H9 (cell line): ENCODE measurements at regions not wholly inside any gene's neighbourhood (a gene's known extent, or its start where the extent isn't known, plus 50 kb on each side); places are given as distances from the start of the nearest gene placed in this dataset.

Source experiments
- DNase-seq: peaks from one replicate; pipeline ENCODE4 v3.0.0-alpha.2; 2017
- H2AFZ ChIP-seq: one replicate; pipeline ENCODE4 v1.6.1; 2013; ENCODE audit warnings: mild to moderate bottlenecking, low read length, control low read depth, moderate library complexity
- H2AK5ac ChIP-seq: 2 replicates; pipeline ENCODE4 v1.6.1; 2013; ENCODE audit warnings: low read length, control low read depth, mixed read lengths; ENCODE audit not compliant: insufficient read length
- H2BK120ac ChIP-seq: one replicate; pipeline ENCODE4 v1.6.1; 2013; ENCODE audit warnings: low read depth, mild to moderate bottlenecking, low read length, control low read depth, inconsistent platforms; ENCODE audit not compliant: poor library complexity, severe bottlenecking
- H2BK12ac ChIP-seq: 2 replicates; pipeline ENCODE4 v1.6.1; 2013; ENCODE audit warnings: low read length, control low read depth, mixed read lengths, low read depth; ENCODE audit not compliant: insufficient read length
- H2BK15ac ChIP-seq: 2 replicates; pipeline ENCODE4 v1.6.1; 2013; ENCODE audit warnings: low read depth, low read length, control low read depth
- H2BK20ac ChIP-seq: one replicate; pipeline ENCODE4 v1.6.1; 2013; ENCODE audit warnings: low read depth, mild to moderate bottlenecking, low read length, control low read depth, inconsistent platforms; ENCODE audit not compliant: poor library complexity, severe bottlenecking
- H2BK5ac ChIP-seq: 2 replicates; pipeline ENCODE4 v1.6.1; 2013; ENCODE audit warnings: low read length, control low read depth, mixed read lengths; ENCODE audit not compliant: insufficient read length
- H3K14ac ChIP-seq: 2 replicates; pipeline ENCODE4 v1.6.1; 2013; ENCODE audit warnings: low read length, control low read depth; ENCODE audit not compliant: insufficient read depth
- H3K18ac ChIP-seq: 2 replicates; pipeline ENCODE4 v1.6.1; 2013; ENCODE audit warnings: low read depth, mild to moderate bottlenecking, mixed read lengths, low read length, control low read depth; ENCODE audit not compliant: insufficient read length
- H3K23ac ChIP-seq: 2 replicates; pipeline ENCODE4 v1.6.1; 2013; ENCODE audit warnings: low read length, control low read depth, mixed read lengths, low read depth; ENCODE audit not compliant: insufficient read length
- H3K23me2 ChIP-seq: 2 replicates; pipeline ENCODE4 v1.6.1; 2013; ENCODE audit warnings: low read depth, mild to moderate bottlenecking, mixed read lengths, low read length, control low read depth; ENCODE audit not compliant: insufficient read length, poor library complexity, severe bottlenecking
- H3K27ac ChIP-seq: 2 replicates; pipeline ENCODE4 v1.5.1; 2013; ENCODE audit warnings: low read length, control low read depth, mixed read lengths, low read depth; ENCODE audit not compliant: insufficient read length
- H3K27me3 ChIP-seq: 2 replicates; pipeline ENCODE4 v1.6.1; 2013; ENCODE audit warnings: low read length, control low read depth, inconsistent platforms; ENCODE audit not compliant: insufficient read depth
- H3K4ac ChIP-seq: 2 replicates; pipeline ENCODE4 v1.6.1; 2013; ENCODE audit warnings: low read depth, mild to moderate bottlenecking, control low read depth, inconsistent platforms, low read length, moderate library complexity
- H3K4me1 ChIP-seq: 2 replicates; pipeline ENCODE4 v1.6.1; 2013; ENCODE audit warnings: low read length, control low read depth, inconsistent platforms; ENCODE audit not compliant: insufficient read depth
- H3K4me2 ChIP-seq: 2 replicates; pipeline ENCODE4 v1.6.1; 2013; ENCODE audit warnings: low read length, control low read depth, mixed read lengths; ENCODE audit not compliant: insufficient read length, insufficient read depth
- H3K56ac ChIP-seq: 2 replicates; pipeline ENCODE4 v1.6.1; 2013; ENCODE audit warnings: low read depth, mild to moderate bottlenecking, mixed read lengths, low read length, control low read depth; ENCODE audit not compliant: insufficient read length
- H3K79me1 ChIP-seq: 2 replicates; pipeline ENCODE4 v1.6.1; 2013; ENCODE audit warnings: low read depth, mild to moderate bottlenecking, moderate library complexity, low read length, control low read depth, inconsistent platforms; ENCODE audit not compliant: insufficient read depth, poor library complexity, severe bottlenecking
- H3K79me2 ChIP-seq: 2 replicates; pipeline ENCODE4 v1.6.1; 2013; ENCODE audit warnings: low read length, control low read depth, inconsistent platforms; ENCODE audit not compliant: insufficient read depth
- H3K9ac ChIP-seq: 2 replicates; pipeline ENCODE4 v1.6.1; 2013; ENCODE audit warnings: low read length, control low read depth, mixed read lengths; ENCODE audit not compliant: insufficient read length; ENCODE audit errors: extremely low read depth
- H3K9me3 ChIP-seq: one replicate; pipeline ENCODE4 v1.6.1; 2013; ENCODE audit warnings: low read depth, low read length, inconsistent platforms; ENCODE audit not compliant: control insufficient read depth
- H3T11ph ChIP-seq: one replicate; pipeline ENCODE4 v1.6.1; 2013; ENCODE audit warnings: mild to moderate bottlenecking, low read length, control low read depth, inconsistent platforms
- H4K20me1 ChIP-seq: one replicate; pipeline ENCODE4 v1.6.1; 2013; ENCODE audit not compliant: control insufficient read depth, insufficient read length, insufficient read depth
- H4K5ac ChIP-seq: 2 replicates; pipeline ENCODE4 v1.6.1; 2013; ENCODE audit warnings: low read depth, mild to moderate bottlenecking, mixed read lengths, low read length, control low read depth; ENCODE audit not compliant: insufficient read length
- H4K8ac ChIP-seq: replicated peaks from 2 replicates; pipeline ENCODE4 v1.6.1; 2013; ENCODE audit warnings: low read length, control low read depth, mixed read lengths, low read depth; ENCODE audit not compliant: insufficient read length
- H4K91ac ChIP-seq: 2 replicates; pipeline ENCODE4 v1.6.1; 2013; ENCODE audit warnings: low read depth, mild to moderate bottlenecking, moderate library complexity, mixed read lengths, low read length, control low read depth; ENCODE audit not compliant: insufficient read length
- H3K27ac Mint-ChIP-seq, 3 experiments: 2 replicates in 2 of 3; 3 replicates in 1 of 3; pipeline ENCODE4 v1.8.0; 2020 to 2021; ENCODE audit warnings: mixed read lengths in 3 of 3, mild to moderate bottlenecking in 1 of 3, moderate library complexity in 1 of 3
- H3K27me3 Mint-ChIP-seq: 2 replicates; pipeline ENCODE4 v1.8.0; 2021; ENCODE audit warnings: low read depth, mild to moderate bottlenecking, moderate library complexity, mixed read lengths
- H3K36me3 Mint-ChIP-seq, 3 experiments: 2 replicates in 2 of 3; 3 replicates in 1 of 3; pipeline ENCODE4 v1.8.0; 2020 to 2021; ENCODE audit warnings: low read depth in 3 of 3, mixed read lengths in 3 of 3; ENCODE audit not compliant: insufficient read depth in 1 of 3
- H3K4me1 Mint-ChIP-seq, 2 experiments: 2 replicates each; pipeline ENCODE4 v1.8.0; 2020; ENCODE audit warnings: mixed read lengths in 2 of 2
- H3K4me3 Mint-ChIP-seq, 2 experiments: 2 replicates in 1 of 2; 3 replicates in 1 of 2; pipeline ENCODE4 v1.8.0; 2020 to 2021; ENCODE audit warnings: mild to moderate bottlenecking in 2 of 2, mixed read lengths in 2 of 2, moderate library complexity in 1 of 2
- H3K9me3 Mint-ChIP-seq, 2 experiments: 2 replicates in 1 of 2; 3 replicates in 1 of 2; pipeline ENCODE4 v1.8.0; 2020; ENCODE audit warnings: mild to moderate bottlenecking in 2 of 2, mixed read lengths in 2 of 2, moderate library complexity in 1 of 2
- CTCF ChIP-seq: fragments of 200-600 bp; sonication (generic); conservative IDR thresholded peaks from 3 replicates; pipeline ENCODE4 v1.8.0; 2021; ENCODE audit warnings: antibody characterized with exemption, mild to moderate bottlenecking
- WGBS: extraction: QIAGEN DNeasy Blood & Tissue Kit; methylation state at CpG from one replicate; pipeline ENCODE4 v1.1.7; 2013; ENCODE audit warnings: missing lambda C conversion rate, low lambda C conversion rate, mixed read lengths; ENCODE audit not compliant: insufficient read length; ENCODE audit errors: extremely low coverage; 5-methylcytosine and 5-hydroxymethylcytosine counted together

- Histone ChIP-seq H3K56ac (no peak overlapping the region), H2BK120ac (no peak overlapping the region), H4K5ac (no peak overlapping the region), H3K23ac (no peak overlapping the region), H3K9me3 (no peaks in the 10 kb centered on the region), H3K4ac (no peak overlapping the region), H3T11ph (no peak overlapping the region), H3K9ac (no peak overlapping the region), H3K27me3 (no peaks in the 10 kb centered on the region), H3K23me2 (no peaks in the 10 kb centered on the region), H2AFZ (no peak overlapping the region), H2BK5ac (no peak overlapping the region), H3K4me2 (no peak overlapping the region), H2AK5ac (no peak overlapping the region), H2BK15ac (no peak overlapping the region), H3K27ac (no peak overlapping the region), H4K20me1 (no peaks in the 10 kb centered on the region), H2BK12ac (no peak overlapping the region), H3K18ac (no peak overlapping the region), H4K8ac (no peak overlapping the region), H3K79me2 (no peaks in the 10 kb centered on the region), H3K4me1 (no peaks in the 10 kb centered on the region), H3K79me1 (no peaks in the 10 kb centered on the region), H2BK20ac (peak overlapping the region; percentile 6), H3K14ac (no peak overlapping the region), H4K91ac (no peak overlapping the region)
- Mint-ChIP-seq H3K4me3 (no peak overlapping the region), H3K9me3 (no peaks in the 10 kb centered on the region; a peak in 1 of 5 replicates), H3K27ac (no peak overlapping the region), H3K36me3 (no peaks in the 10 kb centered on the region), H3K4me1 (peaks cover 2 to 4% of the 10 kb centered on the region in 2 experiments; a peak in 3 of 4 replicates), H3K27me3 (peaks cover 21% of the 10 kb centered on the region)
- no CpG with 5 or more reads among the region's 1 CpG for whole genome bisulfite sequencing
- no peak for TF ChIP-seq CTCF
- no peak for DNase-seq
These were observed 88.2 kb upstream of the ANKRD1 start for GRCh38 chr10:91009121-91009520.
